CD4-positive, alpha-beta T cell treated with Interleukin-4 for 1 hour (primary cell): ENCODE measurements at regions not wholly inside any gene's neighbourhood (a gene's known extent, or its start where the extent isn't known, plus 50 kb on each side); places are given as distances from the start of the nearest gene placed in this dataset.

Experiments
- DNase-seq, 2 donors: peaks; one replicate each; pipeline ENCODE4 v3.0.0-alpha.2; 2020 to 2022

DNA sequence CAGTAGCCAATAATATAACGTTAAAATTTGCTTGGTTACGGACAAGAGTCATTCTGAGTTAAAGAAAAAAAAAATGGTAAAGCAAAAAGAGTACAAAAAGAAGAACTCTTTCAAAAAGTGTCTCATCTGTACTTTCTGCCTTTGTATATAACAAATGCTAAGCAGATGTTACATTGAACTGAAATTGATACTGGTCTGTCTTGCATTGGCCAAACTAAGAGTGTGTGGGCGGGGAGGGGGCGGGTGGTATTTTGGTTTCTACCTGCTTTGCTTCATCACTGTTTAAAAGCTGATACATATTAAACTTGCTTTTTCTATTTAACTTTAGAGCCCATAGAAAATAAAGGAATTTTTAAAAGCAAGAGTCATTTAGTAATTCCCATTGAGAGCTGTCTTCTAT is 215.0 kb upstream of the THBS1 start:
- no peak for DNase-seq

DNA sequence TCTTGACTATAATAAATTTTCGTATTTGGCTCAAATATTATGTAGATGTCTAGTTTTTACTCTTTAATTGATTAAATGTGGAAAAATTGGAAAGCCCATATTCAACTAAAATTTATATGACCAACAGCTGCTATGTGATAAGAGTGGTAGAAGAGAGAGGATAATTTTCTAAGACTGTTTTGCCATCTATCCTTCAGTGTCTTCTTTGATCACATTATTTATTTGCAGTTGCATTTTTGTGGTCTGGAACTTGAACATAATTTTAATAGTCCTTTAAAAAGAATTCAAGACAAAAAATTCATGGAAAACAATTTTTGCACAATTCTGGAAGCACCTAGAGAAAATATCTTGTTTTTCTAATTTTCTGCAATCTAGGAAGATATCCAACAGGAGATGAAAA is 213.3 kb upstream of the THBS1 start:
- DNase-seq: no peak

DNA sequence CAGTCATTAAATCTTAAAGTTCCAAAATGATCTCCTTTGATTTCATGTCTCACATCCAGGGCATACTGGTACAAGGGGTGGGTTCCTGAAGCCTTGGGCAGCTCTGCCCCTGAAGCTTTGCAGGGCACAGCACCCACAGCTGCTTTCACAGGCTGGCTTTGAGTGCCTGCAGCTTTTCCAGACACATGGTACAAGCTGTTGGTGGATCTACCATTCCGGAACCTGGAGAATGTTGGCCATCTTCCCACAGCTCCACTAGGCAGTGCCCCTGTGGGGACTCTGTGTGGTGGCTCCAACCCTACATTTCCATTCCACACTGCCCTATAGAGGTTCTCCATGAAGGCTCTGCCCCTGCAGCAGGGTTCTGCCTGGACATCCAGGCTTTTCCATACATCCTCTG is 211.1 kb upstream of the THBS1 start:
- no peak for DNase-seq

DNA sequence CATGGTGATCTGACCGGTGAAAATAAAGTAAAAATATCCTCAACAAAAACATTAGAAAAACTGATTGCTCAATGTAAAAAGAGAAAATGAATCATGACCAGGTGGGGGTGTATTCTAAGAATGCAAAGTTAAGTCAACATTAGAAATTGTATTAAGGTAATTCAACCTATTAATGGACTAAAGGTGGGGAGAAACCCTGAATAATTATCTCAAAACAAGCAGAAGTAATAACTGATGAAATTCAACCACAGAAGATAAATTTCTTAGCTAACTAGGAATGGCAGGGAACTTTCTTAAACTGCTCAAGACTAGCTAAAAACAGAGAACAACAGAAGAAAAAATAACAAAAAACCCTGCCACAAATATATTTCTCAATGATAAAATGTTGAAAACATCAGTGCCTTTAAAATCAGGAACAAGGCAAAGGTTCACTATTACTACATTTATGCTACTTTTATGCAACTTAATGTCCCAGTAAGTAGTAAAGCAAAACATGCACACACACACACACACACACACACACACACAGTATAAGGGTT is 204.4 kb upstream of the THBS1 start:
- no peak for DNase-seq

DNA sequence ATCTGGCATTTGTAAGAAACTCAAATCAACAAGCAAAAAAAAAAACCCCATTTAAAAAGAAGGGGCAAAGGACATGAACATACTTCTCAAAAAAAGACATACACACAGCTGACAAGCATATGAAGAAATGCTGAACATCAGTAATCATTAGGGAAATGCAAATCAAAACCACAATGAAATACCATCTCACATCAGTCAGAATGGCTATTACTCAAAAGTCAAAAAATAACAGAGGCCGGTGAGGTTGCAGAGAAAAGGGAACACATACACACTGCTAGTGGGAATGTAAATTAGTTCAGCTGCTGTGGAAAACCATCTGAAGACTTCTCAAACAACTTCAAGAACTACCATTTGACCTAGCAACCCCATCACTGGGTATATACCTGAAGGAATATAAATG is 199.4 kb upstream of the THBS1 start:
- no peak for DNase-seq

DNA sequence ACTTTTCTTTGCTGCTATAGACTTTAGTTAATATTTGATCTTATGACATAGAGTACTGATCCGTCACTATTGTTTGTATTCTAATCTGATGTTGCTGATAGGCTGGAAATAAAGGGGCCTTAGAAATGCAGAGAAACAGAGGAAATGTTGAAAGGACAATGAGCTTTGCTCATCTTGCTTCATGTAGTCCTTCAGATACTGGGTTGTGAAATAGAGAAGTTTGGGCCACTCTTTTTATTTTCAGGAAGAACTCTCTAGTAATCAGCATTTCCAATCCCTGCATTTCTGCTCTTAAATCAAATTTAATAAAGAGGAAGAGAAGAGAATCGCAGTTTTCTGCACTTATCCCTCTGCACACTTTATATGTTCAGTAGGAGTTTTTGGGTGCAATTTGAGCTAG is 192.8 kb upstream of the THBS1 start:
- DNase-seq: no peak

DNA sequence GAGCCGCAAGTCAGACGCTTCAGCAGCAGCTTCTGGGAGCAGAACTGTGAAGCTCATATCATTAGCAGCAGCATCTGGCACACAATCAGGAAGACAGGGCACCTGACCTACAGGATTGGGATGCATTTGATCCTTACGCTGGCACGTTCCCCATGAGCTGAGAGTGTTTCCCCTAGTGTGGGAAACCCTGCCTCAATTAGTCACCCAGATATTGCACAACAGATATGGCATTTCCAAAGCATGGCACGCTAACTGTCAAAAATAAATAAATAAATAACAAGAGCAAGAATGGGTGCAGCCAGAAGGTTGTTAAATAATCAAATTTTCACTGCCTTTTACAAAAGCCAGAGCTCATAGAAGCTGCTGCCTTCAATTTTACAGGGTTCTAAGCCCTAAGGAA is 189.6 kb upstream of the THBS1 start:
- peak in 1 of 2 donors; percentile 18 for DNase-seq

DNA sequence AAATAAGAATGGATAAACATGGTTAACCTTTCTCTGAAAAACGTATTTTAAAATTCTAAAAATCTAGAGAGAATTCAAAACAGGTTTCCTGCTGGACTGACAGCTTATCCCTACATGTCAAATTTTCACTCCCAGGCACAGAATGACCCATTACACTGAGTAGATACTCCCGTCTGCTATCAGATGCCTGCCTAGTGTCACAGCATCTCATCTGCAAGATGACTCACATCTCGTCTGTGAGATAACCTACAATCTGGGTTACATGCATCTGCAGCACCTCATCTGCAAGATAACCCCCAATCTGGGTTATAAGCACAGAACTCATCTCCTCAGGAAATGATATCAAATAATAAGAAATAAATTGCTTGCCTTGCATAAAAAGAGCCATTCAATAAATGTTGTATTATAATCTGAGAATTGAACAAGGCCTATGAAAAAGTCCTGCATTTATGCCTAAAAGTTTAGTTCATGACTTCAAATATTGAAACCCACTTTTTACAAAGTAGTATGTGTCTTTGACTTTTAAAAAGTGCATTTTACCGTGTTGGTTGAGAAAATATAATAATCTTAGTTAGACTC is 188.3 kb upstream of the THBS1 start:
- DNase-seq: no peak

DNA sequence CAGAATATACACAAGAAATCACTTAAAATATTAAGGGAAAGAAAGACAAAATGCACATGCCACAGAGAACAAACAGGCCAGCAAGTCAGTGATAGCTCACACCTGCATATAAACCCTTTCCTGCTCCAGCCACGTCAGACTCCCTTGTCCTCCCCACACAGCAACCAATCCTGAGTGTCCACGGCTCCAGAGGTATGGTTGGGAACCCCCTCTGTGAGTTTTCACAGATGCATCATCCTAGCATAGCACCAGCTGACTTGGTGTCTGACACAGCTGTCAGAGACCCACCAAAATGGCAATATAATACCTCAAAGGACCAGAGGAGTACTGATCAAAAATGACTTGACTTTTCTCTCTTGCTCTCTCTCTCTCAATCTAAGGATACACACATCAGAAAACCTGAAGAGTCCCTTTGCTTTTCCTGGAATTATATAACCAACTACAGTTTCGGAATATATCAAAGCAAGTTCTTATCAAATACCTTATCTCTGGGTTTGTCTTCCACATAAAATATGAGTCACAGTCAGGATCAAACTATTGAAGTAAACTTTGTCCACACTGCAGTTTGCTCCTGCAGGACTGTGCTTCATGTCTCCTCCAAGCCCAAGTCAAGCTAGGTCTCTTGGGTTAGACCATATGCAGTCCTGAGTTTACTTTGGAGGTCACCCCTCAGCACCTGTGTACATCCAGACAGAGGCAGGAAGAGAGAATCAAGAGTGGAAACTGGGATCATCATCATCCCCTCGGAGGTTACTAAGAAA is 187.1 kb upstream of the THBS1 start:
- DNase-seq: no peak

DNA sequence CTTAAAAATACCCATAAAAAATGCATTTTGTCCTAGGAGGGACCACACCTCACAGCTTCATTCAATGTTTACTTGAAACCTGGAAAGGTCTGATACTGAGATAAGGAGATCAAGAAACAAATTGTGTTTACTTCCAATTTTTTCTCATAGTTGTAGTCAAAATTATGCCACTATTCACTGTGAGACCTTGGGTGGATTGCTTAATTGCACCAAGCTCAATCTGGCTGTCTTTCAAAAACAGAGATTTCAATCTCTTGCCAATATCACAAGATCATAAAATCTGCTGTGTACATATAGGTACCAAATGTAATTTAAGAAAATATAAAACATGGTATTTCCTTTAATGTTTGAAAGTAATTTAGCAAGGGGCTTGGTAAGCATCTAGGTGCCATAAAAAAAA is 186.4 kb upstream of the THBS1 start:
- no peak for DNase-seq

DNA sequence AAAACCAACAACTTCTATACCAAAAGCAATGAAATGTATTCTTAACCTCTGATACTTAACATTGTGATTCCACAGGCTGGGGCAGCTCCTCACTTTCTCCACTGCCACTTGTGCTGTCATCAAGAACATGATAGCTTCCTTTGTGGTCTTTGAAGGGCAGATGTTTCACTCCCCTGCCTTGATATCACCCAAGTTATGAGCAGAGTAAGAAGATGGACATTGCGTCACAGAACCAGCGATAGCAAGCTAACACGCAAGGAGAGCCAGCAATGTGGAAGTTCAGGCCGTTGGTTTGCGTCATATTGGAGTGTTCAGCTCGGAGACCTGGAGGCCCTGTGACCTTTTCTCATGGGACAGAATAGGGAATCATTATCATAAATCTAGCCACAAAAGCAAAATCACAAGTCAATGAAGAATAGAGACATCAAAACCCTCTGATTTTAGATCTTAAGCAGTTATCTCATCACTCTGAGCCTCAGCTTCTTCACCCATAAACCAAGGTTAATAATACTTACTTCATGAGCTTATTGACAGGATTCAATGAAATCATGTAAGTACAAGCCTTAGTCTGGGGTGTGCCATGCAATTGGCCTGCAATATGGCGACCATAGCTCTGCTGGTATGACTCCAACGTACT is 183.8 kb upstream of the THBS1 start:
- DNase-seq: peak in 1 of 2 donors; percentile 77

DNA sequence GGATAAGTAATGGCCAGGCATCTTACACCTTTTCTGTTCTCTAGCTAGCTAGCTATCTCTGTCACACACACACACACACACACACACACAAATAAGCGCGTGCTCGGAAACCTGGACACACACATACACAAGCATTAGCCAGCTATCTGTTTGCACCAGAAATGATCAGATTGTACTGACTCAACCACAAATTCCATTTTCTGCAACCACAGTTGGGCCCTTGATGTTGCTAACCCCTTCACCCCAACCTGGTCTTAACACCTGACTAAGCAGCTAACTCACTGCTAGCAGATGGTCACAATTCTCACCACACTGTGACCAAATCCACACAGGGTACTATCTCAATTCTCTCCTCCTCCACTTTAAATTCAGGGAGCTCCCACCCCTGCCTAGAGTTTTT is 183.0 kb upstream of the THBS1 start:
- DNase-seq: no peak

DNA sequence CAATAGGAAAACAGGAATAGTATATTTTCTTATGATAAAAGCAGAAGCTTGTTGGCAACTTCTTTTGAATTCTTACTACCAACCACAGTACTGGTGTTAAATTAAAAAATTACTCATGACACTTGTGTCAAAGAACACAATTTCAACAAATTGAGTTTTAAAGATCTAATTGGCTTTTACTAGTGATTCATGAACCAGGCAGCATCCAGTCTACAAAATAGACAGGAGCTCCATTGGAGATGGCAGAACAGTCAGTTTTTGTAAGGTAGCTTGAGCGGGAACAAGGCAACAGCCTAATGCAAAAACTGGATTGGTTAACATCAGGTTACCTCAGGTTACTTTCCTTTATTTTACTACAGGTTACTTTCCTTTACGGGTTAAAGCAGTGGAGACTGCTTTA is 181.3 kb upstream of the THBS1 start:
- DNase-seq: no peak

DNA sequence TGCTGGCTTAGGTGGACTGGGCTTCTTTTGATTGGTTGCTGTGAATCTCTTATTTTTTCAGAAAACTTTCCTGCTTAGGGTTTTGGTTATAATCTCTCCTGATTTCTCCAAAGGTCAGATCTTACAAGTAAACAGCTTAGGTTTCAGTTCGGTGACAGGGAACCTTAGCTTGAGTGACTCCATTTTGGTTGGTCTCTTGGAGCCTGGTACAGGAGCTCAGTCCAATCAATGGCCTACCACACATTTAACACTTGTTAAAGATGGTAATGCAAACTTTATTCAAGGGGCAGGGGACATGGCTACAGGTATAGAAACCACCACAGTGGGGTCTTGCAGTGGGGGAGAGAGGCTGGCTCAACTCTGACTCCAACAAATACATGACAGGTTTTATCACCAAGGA is 180.9 kb upstream of the THBS1 start:
- DNase-seq: no peak

DNA sequence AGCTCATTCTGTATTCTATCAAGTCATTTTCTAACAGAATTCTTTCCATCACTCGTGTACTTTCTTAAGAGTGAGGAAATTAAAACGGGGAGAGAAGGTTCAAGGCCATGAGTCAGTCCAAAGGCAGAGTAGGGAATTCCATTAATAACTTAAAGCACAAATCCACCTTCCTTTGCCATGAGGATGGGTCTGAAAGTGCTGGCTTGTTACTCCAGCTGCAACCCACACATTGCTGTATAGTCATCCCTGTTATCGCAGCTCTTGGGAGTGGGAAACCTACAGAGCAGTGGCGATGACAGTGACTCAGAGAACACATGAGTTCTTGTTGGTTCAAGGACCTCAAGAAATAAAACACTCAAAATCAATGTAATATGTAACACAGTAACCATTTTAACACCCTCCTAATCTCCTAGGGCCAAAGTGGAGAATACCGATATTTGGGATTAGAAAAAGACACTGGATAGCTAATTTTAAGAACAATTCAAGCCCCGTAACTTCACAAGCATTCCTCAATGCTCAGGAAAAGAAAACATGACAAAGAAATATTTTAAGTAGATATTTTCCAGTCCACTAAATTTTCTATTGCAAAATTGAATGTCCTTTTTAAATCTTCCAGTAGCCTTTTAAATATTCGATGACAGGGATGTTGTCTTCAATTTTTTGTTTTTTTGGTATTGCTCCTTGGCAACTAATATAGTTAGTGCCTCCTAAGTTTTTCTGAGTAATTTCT is 179.9 kb upstream of the THBS1 start:
- no peak for DNase-seq

DNA sequence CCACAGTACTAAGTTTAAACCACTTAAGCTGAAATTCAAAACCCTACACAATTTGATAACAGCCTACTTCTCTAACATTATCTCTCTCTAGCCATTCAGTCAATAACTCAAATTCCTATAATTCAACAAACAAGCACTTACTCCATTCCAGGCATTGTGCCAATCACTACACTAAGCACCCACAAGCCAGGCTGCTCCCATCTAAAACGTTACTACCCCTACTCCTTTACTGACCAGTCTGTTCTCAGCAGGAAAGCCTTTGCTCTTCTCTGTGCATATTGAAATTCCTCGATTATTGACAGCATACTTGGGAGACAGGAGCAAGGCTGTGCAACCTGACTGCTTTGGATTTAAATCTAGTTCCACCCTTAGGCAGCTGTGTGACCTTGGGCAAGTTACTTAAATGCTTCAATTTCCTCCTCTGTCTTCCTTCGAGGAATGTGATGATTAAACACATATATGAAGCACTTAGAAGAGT is 177.2 kb upstream of the THBS1 start:
- no peak for DNase-seq

DNA sequence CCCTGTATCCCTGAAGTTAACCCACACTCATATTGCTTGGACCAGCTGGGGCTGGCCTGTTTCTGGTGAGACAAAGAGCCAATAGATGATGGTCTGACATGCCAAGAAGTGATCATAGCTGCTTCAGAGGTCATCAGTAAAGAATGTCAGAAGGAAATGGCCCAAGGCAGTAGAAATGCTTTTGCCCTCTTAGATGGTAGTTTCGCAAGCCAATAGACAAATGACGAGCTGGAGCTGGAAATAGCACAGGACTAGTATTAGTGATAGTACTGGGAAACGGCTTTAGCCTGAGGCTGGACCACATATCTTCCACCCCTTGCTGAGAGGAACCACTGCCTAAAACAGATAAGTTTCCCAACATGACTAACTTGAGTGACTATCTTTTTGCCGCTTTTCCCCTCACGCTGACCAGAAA is 176.1 kb upstream of the THBS1 start:
- DNase-seq: no peak

DNA sequence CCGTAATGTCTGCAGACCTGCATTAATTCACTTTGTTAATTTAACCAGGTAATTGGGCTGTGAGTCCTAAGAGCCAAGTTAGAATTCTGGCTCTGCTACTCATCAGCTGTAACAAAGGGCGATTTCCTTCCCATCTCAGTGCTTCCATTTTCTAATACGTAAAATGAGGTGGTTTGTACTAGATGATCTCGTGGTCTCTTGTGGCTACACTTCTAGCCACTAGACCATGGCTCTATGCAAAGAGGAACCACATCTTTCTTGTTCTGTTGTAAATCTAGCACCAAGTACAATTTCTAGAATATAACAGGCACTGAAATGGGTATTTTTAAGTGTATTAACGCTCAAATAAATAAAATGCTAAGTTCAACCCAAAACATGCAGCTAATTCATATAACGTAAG is 174.4 kb upstream of the THBS1 start:
- DNase-seq: no peak

DNA sequence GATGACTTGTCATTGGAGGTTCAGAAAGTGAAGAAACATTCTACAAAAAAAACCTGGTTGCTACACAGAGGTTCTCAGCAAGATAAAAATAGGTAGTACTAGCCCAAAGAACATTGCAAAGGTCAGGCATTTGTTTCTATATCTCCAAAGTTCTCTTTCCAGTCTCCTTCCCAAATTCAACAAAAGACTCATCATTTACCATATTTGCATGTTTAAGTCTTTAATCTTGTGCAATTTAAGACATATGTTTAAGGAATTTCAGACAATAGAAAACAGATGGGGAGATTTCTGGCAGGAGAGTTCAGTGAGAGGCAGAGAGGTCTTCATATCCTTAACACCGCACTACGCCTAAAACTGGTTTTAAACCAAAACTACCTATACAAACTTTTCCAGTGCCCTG is 173.8 kb upstream of the THBS1 start:
- DNase-seq: no peak

DNA sequence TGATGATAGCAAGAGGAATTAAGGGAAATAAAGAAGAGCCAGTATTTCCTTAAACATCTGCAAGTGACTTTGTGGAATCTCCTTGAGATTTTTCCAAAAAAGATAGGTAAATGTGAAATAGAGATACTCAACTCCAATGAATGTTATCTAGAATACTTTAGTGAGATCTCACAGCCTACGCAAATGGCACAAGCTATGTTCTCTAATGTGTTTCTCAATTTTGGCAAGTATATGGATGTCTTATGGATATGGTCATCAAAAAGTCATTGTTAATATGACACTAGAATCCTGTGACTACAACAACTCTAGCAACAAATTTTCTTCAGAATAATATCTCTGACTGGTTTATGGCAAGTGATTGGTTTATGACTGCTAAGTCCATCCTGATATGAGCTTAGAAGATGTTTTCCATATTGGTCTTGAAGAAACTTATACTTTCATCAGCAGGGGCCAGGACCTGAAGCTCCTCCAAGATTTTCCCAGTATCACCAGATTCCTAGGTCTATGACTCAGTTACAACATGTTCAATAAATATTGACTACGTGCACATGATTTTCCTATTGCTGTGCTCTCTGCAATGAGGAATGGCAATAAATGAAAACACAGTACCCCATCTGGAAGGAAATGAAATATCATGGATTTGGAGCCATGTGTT is 170.9 kb upstream of the THBS1 start:
- no peak for DNase-seq

DNA sequence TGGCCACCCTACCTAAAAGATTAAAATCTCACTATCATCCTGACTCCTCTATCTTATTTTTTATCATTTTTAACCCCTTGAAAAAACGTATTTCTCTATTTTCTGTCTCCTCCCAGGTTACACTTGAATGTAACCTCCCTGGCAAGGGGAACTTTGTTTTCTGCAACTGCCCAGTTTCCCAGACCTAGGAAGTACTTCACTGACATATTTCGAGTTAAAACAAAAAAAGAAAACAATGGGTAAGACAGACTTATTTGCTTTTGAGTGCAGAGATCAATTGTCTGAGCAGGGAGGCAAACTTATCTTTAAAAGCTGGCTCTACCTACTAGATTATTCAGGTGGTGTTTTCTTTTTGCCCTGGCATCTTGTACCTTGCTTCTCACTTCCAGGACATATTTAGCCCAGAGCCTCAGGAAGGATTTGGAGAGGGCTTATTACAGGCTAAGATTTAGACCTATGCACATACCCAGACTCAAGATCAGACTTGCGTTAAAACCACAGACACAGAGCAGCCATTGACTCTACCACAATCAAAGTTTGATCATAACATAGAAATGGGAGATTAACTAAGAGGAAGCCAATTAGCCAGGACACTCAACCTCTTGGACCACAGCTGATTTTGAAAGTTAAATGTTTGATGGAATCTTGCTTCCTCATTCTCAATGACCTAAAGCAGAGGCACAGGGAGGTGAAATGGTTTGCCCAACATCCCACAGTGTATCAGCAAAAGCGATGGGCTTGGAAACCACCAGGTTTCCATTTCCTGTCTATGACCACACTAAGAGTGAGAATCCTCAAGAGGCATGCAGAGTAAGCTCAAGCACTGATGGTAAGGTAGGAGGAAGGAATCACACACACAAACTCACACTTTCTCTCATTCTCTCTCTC is 169.5 kb upstream of the THBS1 start:
- peak in 1 of 2 donors; percentile 30 for DNase-seq

DNA sequence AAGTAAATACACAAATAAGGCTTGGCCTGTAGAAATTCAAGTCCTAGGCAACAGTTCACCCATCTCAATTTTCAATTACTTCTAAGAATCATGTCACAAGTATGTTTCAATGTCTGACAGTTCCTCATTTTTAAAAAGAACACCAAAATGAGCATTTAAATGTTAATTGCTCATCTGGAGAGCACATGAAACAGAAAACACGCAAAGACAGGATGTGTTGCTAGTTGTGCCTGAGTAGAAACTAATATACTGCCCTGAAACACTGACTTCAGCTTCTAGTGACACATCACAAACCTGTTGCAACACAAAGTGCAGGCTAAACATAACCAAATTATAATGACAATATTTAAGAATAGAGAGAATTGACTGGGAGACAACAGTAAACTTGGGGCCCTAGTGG is 167.3 kb upstream of the THBS1 start:
- DNase-seq: no peak
